ENCODE measurements at regions not wholly inside any gene's neighbourhood (a gene's known extent, or its start where the extent isn't known, plus 50 kb on each side); places are given as distances from the start of the nearest gene placed in this dataset.

GRCh38 chr3:178381555-178381954, 154.7 kb upstream of the KCNMB2 start:
- TF ChIP-seq CTCF (conservative IDR thresholded peaks at IDR 0.05) (no peak), EZH2 (IDR thresholded peaks at IDR 0.05; ENCODE audit: low read depth) (no peak)

Measured in PC-9 (cell line).